HEK293 (cell line): ENCODE measurements at regions not wholly inside any gene's neighbourhood (a gene's known extent, or its start where the extent isn't known, plus 50 kb on each side); places are given as distances from the start of the nearest gene placed in this dataset.

ENCODE experiments used
- BCL11B ChIP-seq: fragments of 450-650 bp; formaldehyde crosslinking; IDR thresholded peaks from 2 replicates; pipeline ENCODE4 v1.5.1; 2016; ENCODE audit warnings: low read depth, missing biosample characterization, missing genetic modification characterization
- CTCF ChIP-seq: fragments of 450-650 bp; formaldehyde crosslinking; IDR thresholded peaks from 2 replicates; pipeline ENCODE4 v1.5.1; 2016; ENCODE audit warnings: missing biosample characterization, missing genetic modification characterization
- REPIN1 ChIP-seq: fragments of 450-650 bp; formaldehyde crosslinking; IDR thresholded peaks from 2 replicates; pipeline ENCODE4 v1.5.1; 2017; ENCODE audit warnings: missing biosample characterization, missing genetic modification characterization, low read depth
- REST ChIP-seq: fragments of 450-650 bp; formaldehyde crosslinking; IDR thresholded peaks from 2 replicates; pipeline ENCODE4 v1.5.1; 2016; ENCODE audit warnings: missing biosample characterization, missing genetic modification characterization
- YY1 ChIP-seq: fragments of 450-650 bp; formaldehyde crosslinking; IDR thresholded peaks from 2 replicates; pipeline ENCODE4 v1.5.1; 2018; ENCODE audit warnings: missing biosample characterization, missing genetic modification characterization
- ZBTB20 ChIP-seq: fragments of 450-650 bp; formaldehyde crosslinking; IDR thresholded peaks from 2 replicates; pipeline ENCODE4 v1.5.1; 2016; ENCODE audit warnings: missing biosample characterization, missing genetic modification characterization
- ZNF24 ChIP-seq: fragments of 450-650 bp; formaldehyde crosslinking; IDR thresholded peaks from 2 replicates; pipeline ENCODE4 v1.5.1; 2016; ENCODE audit warnings: missing biosample characterization, missing genetic modification characterization
- ZNF449 ChIP-seq: fragments of 450-650 bp; formaldehyde crosslinking; IDR thresholded peaks from 2 replicates; pipeline ENCODE4 v1.5.1; 2017; ENCODE audit warnings: missing biosample characterization, mild to moderate bottlenecking, missing genetic modification characterization, moderate library complexity
- ZNF514 ChIP-seq: fragments of 450-650 bp; formaldehyde crosslinking; IDR thresholded peaks from 2 replicates; pipeline ENCODE4 v1.5.1; 2016; ENCODE audit warnings: missing biosample characterization, missing genetic modification characterization
- ZNF704 ChIP-seq: fragments of 450-650 bp; formaldehyde crosslinking; IDR thresholded peaks from 2 replicates; pipeline ENCODE4 v1.5.1; 2016; ENCODE audit warnings: missing biosample characterization, missing genetic modification characterization
- TF ChIP-seq, protein P1 (sequence below): fragments of 450-650 bp; formaldehyde crosslinking; IDR thresholded peaks from 2 replicates; pipeline ENCODE4 v1.5.1; 2016; ENCODE audit warnings: missing biosample characterization, missing genetic modification characterization, low read depth

DNA sequence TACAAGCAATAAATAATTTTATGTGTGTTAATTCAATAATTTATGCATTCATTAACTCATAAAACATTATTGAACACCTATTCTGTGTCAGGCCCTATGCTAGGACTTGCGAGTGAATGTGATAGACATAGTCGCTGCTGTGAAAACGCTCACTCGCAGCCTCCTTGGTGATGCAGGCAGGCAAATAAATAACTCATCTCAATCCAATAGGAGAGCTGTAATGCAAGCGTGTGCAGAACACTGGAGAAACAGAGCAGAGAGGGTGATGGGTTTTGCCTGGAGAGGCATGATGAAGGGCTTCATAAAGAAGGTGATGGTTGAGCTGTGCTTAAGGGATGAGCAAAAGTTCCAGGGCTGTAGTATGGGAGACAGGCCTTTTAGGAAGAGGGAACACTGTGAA lies 111.3 kb upstream of the ZNF462 start:
- TF ChIP-seq CTCF = no peak
- TF ChIP-seq, protein P1, sequence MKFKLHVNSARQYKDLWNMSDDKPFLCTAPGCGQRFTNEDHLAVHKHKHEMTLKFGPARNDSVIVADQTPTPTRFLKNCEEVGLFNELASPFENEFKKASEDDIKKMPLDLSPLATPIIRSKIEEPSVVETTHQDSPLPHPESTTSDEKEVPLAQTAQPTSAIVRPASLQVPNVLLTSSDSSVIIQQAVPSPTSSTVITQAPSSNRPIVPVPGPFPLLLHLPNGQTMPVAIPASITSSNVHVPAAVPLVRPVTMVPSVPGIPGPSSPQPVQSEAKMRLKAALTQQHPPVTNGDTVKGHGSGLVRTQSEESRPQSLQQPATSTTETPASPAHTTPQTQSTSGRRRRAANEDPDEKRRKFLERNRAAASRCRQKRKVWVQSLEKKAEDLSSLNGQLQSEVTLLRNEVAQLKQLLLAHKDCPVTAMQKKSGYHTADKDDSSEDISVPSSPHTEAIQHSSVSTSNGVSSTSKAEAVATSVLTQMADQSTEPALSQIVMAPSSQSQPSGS (tag by site-specific recombination) = no peak
- TF ChIP-seq ZNF704 (tag by site-specific recombination) = no peak
- no peak for TF ChIP-seq ZNF514
- no peak for TF ChIP-seq YY1
- TF ChIP-seq ZNF449 (tag by site-specific recombination) = no peak
- no peak for TF ChIP-seq BCL11B (tag by site-specific recombination)
- no peak for TF ChIP-seq REST (tag by site-specific recombination)
- no peak for TF ChIP-seq ZBTB20 (tag by site-specific recombination)
- TF ChIP-seq ZNF24 = no peak
- no peak for TF ChIP-seq REPIN1 (tag by site-specific recombination)
